ENCODE measurements at regions not wholly inside any gene's neighbourhood (a gene's known extent, or its start where the extent isn't known, plus 50 kb on each side); places are given as distances from the start of the nearest gene placed in this dataset.

- Histone ChIP-seq H3K9me3 (no peaks in the 10 kb centered on the region), H3K4me1 (no peaks in the 10 kb centered on the region), H3K27ac (no peak overlapping the region), H3K36me3 (no peaks in the 10 kb centered on the region), H3K27me3 (no peaks in the 10 kb centered on the region), H3K4me3 (no peak overlapping the region)
- WGBS, 2 donors (ENCODE audit: low coverage in 1 of 2): 44 to 83% methylated on average over 1 to 2 of the region's 2 CpGs
- TF ChIP-seq POLR2AphosphoS5 (IDR thresholded peaks at IDR 0.05) (no peak), POLR2A (IDR thresholded peaks at IDR 0.05) (no peak), EP300 (IDR thresholded peaks at IDR 0.05) (no peak)
- TF ChIP-seq, protein P1, sequence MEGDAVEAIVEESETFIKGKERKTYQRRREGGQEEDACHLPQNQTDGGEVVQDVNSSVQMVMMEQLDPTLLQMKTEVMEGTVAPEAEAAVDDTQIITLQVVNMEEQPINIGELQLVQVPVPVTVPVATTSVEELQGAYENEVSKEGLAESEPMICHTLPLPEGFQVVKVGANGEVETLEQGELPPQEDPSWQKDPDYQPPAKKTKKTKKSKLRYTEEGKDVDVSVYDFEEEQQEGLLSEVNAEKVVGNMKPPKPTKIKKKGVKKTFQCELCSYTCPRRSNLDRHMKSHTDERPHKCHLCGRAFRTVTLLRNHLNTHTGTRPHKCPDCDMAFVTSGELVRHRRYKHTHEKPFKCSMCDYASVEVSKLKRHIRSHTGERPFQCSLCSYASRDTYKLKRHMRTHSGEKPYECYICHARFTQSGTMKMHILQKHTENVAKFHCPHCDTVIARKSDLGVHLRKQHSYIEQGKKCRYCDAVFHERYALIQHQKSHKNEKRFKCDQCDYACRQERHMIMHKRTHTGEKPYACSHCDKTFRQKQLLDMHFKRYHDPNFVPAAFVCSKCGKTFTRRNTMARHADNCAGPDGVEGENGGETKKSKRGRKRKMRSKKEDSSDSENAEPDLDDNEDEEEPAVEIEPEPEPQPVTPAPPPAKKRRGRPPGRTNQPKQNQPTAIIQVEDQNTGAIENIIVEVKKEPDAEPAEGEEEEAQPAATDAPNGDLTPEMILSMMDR (IDR thresholded peaks at IDR 0.05): no peak
- ATAC-seq: no peak
Measured at GRCh38 chrX:42491137-42491907, 286.6 kb downstream of the PPP1R2C start.

GRCh38 chrX:42490111-42490510, 287.9 kb downstream of the PPP1R2C start:
- Histone ChIP-seq H3K4me3 (no peak overlapping the region), H3K27ac (no peak overlapping the region), H3K4me1 (no peaks in the 10 kb centered on the region), H3K27me3 (no peaks in the 10 kb centered on the region), H3K9me3 (no peaks in the 10 kb centered on the region), H3K36me3 (no peaks in the 10 kb centered on the region)
- TF ChIP-seq POLR2AphosphoS5 (IDR thresholded peaks at IDR 0.05) (no peak), EP300 (IDR thresholded peaks at IDR 0.05) (no peak), POLR2A (IDR thresholded peaks at IDR 0.05) (no peak)
- TF ChIP-seq, protein P1 (IDR thresholded peaks at IDR 0.05): no peak
- ATAC-seq: no peak
- 64% methylated on average over 3 of the region's 3 CpGs; no CpG with 5 or more reads in 1 of the 2 donors for WGBS, 2 donors (ENCODE audit: low coverage in 1 of 2)

DNA sequence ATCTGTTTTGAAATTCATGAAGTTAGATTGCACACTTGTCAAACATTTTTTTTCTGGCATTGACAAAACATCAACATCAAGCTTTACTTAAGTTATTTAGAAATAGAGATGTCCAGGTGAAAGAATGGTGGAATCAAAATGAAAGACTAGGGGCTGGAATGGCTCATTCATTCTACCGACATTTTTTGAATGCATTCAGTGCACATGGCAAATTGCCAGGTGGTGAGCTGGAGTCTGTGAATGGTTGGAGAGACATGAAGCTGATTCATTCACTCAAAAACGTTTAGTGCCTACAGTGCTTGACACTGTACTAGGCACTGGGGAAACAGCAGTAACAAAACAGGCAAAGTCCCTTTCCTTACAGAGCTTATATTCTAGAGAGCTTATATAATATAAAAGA, 292.4 kb downstream of the PPP1R2C start:
- Histone ChIP-seq H3K36me3 (no peaks in the 10 kb centered on the region), H3K27me3 (no peaks in the 10 kb centered on the region), H3K9me3 (no peaks in the 10 kb centered on the region), H3K27ac (no peak overlapping the region), H3K4me1 (no peaks in the 10 kb centered on the region), H3K4me3 (no peak overlapping the region)
- no peak for TF ChIP-seq POLR2AphosphoS5 (IDR thresholded peaks at IDR 0.05)
- no peak for TF ChIP-seq EP300 (IDR thresholded peaks at IDR 0.05)
- no peak for TF ChIP-seq POLR2A (IDR thresholded peaks at IDR 0.05)
- TF ChIP-seq, protein P1 (IDR thresholded peaks at IDR 0.05): no peak
- 22 to 43% methylated on average over 2 of the region's 2 CpGs for WGBS, 2 donors (ENCODE audit: low coverage in 1 of 2)
- ATAC-seq: no peak

GRCh38 chrX:42484233-42484632, 293.7 kb downstream of the PPP1R2C start:
- TF ChIP-seq, protein P1 (IDR thresholded peaks at IDR 0.05): no peak
- TF ChIP-seq POLR2A (IDR thresholded peaks at IDR 0.05) (no peak), EP300 (IDR thresholded peaks at IDR 0.05) (no peak), POLR2AphosphoS5 (IDR thresholded peaks at IDR 0.05) (no peak)
- no peaks in the 10 kb centered on the region for H3K4me1 ChIP-seq
- no peak overlapping the region for H3K4me3 ChIP-seq
- 100% methylated on average over 1 of the region's 1 CpG; no CpG with 5 or more reads in 1 of the 2 donors for WGBS, 2 donors (ENCODE audit: low coverage in 1 of 2)
- no peak overlapping the region for H3K27ac ChIP-seq
- no peaks in the 10 kb centered on the region for H3K36me3 ChIP-seq
- no peak for ATAC-seq
- H3K9me3 ChIP-seq: no peaks in the 10 kb centered on the region
- H3K27me3 ChIP-seq: no peaks in the 10 kb centered on the region

DNA sequence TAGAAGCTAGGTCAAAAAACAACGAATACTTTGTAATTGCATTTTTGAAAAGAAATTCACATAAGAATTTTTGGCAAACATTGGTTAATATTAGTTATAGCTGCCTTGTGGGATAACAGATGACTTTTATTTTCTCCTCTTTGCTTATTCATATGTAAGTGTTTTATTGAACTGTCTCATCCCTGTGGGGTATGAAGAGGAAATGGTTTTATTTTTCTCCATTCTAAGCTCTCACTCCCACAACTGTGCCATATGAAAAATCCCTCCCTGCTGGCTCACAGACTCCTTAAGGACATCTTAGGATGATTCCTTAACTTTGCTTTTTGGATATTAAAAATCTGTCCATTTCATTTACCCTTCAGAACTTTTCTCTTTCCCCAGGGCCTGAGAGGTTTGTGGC, 300.6 kb downstream of the PPP1R2C start:
- Histone ChIP-seq H3K27me3 (no peaks in the 10 kb centered on the region), H3K36me3 (no peaks in the 10 kb centered on the region), H3K4me1 (no peaks in the 10 kb centered on the region), H3K27ac (no peak overlapping the region), H3K4me3 (no peak overlapping the region), H3K9me3 (no peaks in the 10 kb centered on the region)
- TF ChIP-seq POLR2A (IDR thresholded peaks at IDR 0.05) (no peak), POLR2AphosphoS5 (IDR thresholded peaks at IDR 0.05) (no peak), EP300 (IDR thresholded peaks at IDR 0.05) (no peak)
- TF ChIP-seq, protein P1 (IDR thresholded peaks at IDR 0.05): no peak
- 60 to 89% methylated on average over 1 of the region's 1 CpG for WGBS, 2 donors (ENCODE audit: low coverage in 1 of 2)
- ATAC-seq: no peak

Data from gastroesophageal sphincter (tissue), 4 donors.